ENCODE measurements at regions not wholly inside any gene's neighbourhood (a gene's known extent, or its start where the extent isn't known, plus 50 kb on each side); places are given as distances from the start of the nearest gene placed in this dataset.
A peak's percentile ranks its signal among the peaks of the same experiment; 100 is the strongest.
"Not testable (repeated sequence)": the region's sequence is repeated elsewhere in the genome, so short reads cannot be mapped to it uniquely, and the experiment has no call there.

DNA sequence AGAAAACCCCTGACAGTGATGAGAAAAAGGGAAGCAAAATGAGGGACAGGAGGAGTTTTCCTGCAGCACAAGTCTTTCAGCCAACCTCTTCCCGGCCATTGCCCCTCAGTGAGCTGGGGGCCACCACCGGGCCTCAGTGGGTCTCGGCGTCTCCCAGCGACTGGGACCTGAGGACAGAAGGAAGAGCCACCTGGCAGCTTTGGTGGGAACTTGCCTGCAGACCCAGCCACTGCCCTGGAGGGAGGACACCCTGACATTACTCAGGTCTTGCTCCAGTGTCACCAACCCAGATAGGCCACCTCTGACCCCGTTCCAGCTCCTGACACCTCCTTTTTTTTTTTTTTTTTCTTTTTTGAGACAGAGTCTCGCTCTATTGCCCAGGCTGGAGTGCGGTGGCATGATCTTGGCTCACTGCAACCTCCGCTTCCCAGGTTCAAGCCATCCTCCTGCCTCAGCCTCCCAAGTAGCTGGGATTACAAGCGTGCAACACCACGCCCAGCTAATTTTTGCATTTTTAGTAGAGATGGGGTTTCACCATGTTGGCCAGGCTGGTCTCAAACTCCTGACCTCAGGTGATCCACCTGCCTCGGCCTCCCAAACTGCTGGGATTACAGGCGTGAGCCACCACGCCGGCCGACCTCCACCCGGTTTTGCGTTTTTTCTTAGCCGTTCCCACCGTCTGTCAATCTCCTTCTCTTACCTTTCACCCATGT, 159.7 kb downstream of the ZFP36L2 start:
- DNase-seq (ENCODE audit: low spot score); in situ Hi-C loops (cut with HindIII; ENCODE audit: low sequenced_read_pairs): not testable (repeated sequence)

DNA sequence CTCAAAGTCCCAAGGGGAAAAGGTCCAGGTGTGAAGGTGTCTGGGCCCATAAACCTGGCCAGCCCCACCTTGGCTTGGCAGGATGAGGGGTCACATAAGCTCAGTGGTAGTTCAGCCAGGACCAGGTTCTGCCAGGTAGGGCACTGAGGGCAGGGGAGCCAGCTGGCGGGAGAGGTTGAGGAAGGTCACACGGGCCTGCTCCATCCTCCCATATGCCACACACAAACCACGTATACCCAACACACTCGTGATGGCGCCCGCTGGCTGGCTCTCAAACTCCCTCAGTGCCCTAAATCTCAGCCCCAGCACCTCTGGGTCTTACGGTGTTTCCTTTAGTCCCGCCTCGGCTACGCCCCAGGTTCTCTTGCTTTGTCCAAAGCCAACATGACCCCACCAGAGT, 160.5 kb downstream of the ZFP36L2 start:
- in situ Hi-C loops (cut with HindIII; ENCODE audit: low sequenced_read_pairs), result no loop called here
- DNase-seq (ENCODE audit: low spot score), result no peak

DNA sequence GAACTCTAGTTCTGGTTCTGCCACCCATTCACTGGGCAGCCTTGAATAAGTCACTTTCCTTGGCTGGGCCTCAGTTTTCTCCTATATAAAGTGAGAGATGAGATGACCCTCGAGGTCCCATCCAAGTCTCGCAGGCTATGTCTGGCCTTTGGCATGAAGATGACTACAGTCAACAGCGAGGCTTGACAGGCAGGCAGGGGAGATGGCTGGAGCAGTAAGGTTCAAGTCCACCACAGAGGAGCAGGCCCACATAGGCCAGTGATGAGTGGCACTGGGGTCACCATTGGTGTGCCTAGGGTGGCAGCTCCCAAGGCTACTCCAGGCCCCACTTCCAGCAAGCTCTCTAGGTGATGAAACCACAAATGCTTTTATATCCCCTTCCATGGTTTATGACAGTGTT, 161.4 kb downstream of the ZFP36L2 start:
- DNase-seq (ENCODE audit: low spot score), result no peak
- in situ Hi-C loops (cut with HindIII; ENCODE audit: low sequenced_read_pairs), result no loop called here

DNA sequence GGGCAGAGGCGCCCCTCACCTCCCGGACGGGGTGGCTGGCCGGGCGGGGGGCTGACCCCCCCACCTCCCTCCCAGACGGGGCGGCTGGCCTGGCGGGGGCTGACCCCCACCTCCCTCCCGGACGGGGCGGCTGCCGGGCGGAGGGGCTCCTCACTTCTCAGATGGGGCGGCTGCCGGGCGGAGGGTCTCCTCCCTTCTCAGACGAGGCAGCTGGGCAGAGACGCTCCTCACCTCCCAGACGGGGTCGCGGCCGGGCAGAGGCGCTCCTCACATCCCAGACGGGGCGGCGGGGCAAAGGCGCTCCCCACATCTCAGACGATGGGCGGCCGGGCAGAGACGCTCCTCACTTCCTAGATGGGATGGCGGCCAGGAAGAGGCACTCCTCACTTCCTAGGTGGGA, 163.3 kb downstream of the ZFP36L2 start:
- in situ Hi-C loops (cut with HindIII; ENCODE audit: low sequenced_read_pairs); DNase-seq (ENCODE audit: low spot score): not testable (repeated sequence)

DNA sequence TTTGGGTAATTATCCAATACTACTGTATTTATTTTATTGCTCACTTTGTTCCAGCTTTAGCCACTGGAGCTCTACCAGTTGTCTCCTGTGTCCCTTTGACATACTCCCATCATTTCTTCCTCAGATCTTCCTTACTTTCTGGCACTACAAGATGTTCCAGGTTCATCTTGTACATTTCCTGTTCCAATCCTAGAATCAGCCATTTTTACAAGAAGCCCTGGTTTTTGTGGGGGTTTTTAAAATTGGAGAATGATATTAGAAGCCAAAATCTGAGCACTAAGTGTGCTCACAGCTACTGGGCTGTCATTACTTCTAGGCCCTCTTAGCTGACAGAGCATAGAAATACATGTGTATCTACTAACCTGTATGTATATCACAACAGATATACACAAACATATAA, 164.3 kb downstream of the ZFP36L2 start:
- in situ Hi-C loops (cut with HindIII; ENCODE audit: low sequenced_read_pairs), result no loop called here
- no peak for DNase-seq (ENCODE audit: low spot score)

DNA sequence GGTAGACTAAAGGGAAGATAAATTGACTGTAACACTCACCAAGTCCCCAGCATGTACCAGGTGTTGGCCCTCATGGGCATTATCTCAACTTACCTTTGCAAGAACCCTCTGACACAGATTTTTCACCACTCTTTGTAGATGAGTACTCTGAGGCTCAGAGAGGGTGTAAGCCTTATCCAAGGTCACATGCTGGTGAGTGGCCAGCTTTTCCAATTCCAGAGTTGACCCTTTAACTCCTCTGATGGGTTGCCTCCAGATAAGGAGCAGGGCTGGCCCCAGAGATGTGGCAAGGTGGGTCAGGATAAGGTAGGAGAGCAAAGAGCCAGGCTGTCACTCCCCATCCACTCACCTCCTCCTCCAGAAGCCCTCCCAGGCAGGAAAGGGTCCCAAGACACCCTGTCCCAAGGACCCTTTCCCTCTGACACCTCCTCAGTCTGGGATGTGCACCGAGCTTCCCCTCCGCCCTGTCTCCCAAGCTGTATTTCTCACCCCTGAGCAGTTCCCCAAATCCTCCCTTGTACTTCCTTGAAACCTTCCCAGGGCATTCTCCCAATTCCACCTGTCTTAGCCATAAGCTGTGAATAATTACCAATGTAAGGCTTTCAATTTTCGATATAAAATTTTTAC, 165.9 kb downstream of the ZFP36L2 start:
- in situ Hi-C loops (cut with HindIII; ENCODE audit: low sequenced_read_pairs), result no loop called here
- DNase-seq (ENCODE audit: low spot score), result no peak

DNA sequence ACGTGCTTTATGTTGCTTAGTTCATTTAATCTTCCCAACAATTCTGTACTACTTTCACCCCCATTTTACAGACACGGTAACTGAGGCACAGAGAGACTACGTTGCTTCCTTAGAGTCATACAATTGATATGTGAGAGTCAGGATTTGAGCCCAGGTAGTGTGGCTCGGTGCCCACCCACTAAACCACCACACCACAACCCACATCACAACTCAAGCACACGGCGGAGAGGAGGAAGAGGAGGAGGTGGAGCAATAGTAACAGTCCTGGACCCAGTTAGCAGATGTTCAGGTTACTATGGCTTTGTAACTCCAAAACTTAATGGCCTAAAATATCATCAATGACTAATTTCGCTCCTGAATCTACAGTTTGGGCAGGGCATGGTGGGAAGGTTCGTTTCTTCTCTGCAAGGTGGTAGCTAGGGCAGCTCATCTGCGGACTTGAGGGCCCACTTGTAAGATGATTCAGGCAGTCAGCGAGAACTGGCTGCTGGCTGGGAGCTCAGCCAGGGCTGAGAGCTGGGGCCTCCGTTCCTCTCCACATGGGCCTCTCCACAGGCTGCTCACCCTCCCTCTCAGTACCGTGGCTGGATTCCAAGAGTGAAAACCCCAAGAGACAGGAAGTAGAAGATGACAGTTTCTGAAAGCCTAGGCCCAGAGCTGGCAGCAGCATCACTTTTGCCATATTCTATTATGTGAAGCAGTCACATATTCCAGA, 167.1 kb downstream of the ZFP36L2 start:
- in situ Hi-C loops (cut with HindIII; ENCODE audit: low sequenced_read_pairs), result no loop called here

DNA sequence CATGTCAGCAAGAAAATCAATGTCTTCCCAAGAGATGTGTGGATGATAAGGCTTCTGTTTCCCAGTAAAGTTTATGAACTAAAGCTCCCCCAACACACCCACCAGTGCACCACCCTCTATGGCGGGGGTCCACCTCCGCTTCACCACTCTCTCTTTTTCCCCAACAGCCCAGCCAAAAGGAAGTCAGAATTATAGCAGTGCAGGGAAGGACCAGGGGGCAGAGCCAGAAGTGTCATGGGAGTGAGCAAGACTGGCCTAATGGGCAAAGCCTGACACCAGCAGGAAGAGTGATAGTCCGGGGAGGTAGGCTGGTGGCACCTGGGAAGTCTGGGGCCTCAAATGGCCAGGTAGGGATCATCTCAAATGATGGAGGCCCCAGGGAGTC, 167.7 kb downstream of the ZFP36L2 start:
- no peak for DNase-seq (ENCODE audit: low spot score)
- in situ Hi-C loops (cut with HindIII; ENCODE audit: low sequenced_read_pairs), result no loop called here

More for the DNA sequence above, 167.1 kb downstream of the ZFP36L2 start:
- peak; percentile 53 for DNase-seq (ENCODE audit: low spot score)

DNA sequence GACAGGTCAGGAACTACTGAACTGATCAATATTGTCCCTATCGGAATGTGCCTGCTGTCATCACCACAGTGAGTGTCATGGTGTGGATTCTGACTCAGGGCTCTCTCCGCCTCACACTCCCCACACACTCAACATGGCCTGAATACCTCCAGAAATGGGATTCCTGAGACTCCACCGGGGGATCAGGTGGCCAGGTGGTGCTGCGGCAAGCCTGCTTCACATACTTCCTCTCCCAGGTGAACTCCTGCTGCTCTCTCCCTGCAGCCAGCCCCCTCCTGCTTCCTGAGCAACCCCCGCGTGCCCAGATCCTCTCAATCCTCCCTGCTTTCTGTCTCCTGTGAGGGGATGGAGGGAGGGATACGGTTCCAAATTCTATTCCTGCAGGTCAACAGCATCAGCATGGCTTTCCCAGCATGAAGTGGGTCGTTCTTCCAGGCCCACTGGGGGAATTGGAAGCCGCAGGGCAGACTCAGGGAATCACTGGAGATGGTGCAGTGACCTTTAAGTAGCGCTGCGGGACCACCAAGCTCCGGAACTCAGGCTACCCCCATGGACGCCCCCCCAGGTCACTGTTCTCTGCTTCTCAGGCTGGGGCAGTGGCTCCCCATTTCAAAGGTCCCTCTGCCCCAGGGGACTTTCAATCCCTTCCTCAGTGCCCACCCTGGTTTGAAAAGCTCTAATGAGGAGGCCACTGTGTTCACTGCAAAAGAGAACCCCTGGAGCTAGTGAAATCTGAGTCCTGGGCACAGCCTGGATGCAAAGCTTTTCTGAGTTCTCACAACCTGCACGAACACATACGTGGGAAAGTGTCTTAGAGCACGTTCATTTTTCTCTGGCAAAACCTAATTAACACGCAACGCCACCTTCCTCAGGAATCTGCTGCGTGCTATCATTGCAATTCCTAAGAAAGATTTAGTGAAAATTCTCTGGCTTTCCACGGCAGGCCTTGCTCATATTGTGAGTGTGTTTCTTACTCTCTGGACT, 168.4 kb downstream of the ZFP36L2 start:
- in situ Hi-C loops (cut with HindIII; ENCODE audit: low sequenced_read_pairs), result no loop called here
- peak; percentile 66 for DNase-seq (ENCODE audit: low spot score)

DNA sequence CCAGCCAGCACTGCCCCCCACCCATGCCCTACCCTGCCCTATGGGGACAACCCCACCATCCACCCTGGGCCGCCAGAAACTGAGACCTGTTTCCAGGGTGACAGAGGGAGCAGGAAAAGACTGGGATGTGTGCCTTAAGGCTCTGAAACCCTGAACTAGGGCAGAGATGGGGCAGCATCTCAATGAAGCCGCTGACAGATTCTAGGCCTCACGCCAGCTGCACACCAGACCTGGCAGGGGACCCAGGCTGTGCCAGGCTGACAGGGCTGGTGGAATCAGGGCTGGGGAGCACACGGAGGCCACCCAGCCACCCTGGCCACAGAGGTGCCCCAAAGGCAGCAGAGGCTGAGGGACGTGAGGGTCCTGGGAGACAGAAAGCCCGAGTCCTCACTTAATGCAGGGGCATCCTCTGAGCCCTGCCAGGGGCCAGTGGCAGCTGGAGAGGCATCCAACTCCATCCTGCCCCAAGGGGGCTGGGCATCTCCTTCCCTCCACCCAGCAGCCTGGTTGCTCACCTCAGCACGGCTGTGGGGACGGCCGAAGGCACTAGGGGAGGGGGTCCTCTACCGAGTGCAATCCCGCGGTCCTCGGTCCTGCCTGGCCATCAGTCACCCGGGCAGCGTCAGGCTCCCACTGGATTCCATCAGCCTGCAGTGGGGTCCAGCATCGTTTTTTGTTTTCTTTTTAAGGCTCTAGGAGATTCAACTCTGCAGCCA, 169.2 kb downstream of the ZFP36L2 start:
- in situ Hi-C loops (cut with HindIII; ENCODE audit: low sequenced_read_pairs), result no loop called here
- peak; percentile 92 for DNase-seq (ENCODE audit: low spot score)

DNA sequence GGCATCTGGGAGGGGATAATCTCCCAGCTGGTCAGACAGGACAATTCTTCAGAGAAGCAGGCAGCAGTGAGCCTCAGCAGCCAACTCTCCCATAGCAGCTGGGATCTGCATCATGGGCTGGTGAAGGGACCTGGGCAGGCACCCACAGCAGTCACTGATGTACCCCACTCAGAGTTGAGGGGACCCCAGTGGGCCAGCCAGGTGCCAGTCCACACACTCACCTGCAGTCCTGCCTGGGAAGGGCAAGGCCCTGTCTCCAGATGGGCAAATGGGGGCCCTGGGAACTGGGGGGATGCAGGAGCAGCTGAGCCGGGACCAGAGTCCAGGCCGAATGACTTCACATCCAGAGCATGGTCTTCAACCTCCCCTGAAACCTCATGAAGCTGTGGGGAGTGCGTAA, 170.4 kb downstream of the ZFP36L2 start:
- in situ Hi-C loops (cut with HindIII; ENCODE audit: low sequenced_read_pairs), result no loop called here

DNA sequence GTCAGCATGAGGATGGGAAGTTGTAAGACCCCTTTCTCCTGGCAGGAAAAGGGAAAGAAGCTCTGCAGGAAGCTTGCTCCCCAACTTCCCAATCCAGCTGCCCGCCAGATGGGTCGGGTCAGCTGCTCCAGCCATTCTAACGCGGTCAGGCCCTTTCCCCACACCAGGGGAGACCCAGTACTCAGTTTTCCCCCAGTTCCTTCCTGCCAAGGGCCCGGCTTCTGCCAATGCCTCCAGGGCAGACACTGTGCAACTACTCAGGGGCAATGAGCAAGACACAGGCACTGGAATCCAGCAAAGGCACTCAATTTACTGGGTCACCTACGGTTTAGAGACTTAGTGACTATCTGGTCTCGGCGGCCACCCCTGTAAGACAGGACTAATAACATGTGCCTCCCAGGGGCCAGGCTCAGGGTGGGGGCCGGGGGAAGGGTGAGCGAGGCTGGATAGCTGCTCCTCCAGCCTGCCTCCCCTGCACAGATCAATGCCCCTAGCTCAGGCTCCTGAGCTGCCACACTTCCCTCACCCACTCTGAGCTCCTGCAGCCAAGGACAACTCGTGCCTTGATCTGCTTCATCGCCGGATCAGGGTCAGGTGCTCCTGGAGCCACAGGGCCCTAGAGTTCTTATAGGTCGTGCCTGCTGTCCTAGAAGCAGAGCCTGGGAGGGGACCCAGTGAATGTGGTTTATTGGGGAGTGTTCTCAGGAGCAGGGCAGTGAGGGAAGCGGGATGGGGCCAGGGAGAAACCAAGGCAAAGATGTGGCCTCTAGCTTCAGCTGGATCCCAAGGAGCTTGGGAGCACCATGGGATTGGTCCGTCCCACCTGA, 171.1 kb downstream of the ZFP36L2 start:
- in situ Hi-C loops (cut with HindIII; ENCODE audit: low sequenced_read_pairs), result no loop called here
- DNase-seq (ENCODE audit: low spot score), result no peak

More for the DNA sequence above, 170.4 kb downstream of the ZFP36L2 start:
- no peak for DNase-seq (ENCODE audit: low spot score)

DNA sequence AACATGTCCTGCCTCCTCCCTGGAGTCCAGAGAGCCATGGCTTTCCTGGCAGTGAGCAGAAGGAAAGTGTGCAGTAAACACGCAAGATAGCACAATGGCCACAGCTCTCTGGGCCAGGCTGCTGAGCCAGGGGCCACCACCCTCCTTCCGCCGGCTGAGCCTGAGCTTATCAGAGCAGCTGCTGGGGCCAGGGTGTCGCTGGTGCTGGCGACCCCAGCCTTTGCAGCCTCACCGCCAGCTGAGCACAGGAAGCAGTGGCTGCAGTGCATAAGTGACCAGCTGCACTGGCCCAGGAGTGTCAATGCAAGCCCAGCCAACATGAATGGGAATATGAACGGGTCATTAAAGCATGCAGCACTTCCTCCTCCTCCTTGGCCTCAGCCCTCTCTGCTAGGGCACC, 172.0 kb downstream of the ZFP36L2 start:
- in situ Hi-C loops (cut with HindIII; ENCODE audit: low sequenced_read_pairs), result no loop called here
- DNase-seq (ENCODE audit: low spot score), result no peak

DNA sequence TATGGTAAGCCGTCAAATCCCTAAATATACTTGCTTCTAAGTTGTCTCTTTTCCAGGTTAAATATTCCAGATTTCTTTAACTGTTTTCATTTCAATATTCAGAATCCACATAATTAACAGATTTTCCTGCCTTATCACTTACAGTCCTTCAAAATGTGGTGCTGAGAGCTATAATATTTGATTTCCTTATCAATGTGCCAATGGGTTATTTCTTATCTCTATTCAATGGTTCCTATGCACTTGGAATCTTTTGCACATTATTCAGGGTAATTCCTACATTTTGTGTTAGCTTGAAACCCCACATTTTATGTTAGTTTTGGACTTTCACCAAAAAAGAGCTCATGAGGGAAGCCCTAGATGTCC, 173.5 kb downstream of the ZFP36L2 start:
- in situ Hi-C loops (cut with HindIII; ENCODE audit: low sequenced_read_pairs), result no loop called here
- no peak for DNase-seq (ENCODE audit: low spot score)

DNA sequence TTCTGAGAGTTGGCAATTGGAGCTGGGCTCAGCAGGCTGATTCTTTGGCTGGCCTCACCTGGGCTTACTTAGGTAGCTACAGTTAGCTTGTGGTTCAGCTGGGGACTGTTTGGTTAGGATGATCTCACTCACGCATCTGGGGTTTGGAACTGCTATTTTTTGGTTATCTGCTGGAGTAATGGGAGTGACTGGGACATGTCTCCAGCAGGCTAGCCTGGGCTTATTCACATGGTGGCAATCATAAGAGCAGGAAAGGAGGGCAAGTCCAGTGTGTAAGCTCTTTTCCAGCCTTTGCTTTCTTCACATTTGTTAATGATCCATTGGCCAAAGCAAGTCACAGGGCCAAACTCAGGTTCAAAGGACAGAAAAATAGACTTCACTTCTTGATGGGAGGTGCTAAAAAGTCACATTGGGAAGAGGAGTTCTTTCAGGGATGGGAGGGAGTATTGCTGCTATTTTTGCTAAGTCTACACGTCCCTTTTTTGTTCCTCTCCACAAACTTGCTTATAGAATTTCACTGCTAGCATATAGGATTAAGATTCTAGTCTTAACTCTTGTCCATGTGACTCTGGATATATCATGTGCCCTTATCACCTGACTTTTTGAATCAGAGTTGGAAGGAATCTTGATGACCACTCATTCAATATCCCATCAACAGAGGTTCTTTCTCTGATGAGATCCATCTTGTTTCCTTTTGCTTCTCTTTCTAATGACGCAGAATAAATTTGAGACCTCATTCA, 174.0 kb downstream of the ZFP36L2 start:
- in situ Hi-C loops (cut with HindIII; ENCODE audit: low sequenced_read_pairs), result no loop called here

DNA sequence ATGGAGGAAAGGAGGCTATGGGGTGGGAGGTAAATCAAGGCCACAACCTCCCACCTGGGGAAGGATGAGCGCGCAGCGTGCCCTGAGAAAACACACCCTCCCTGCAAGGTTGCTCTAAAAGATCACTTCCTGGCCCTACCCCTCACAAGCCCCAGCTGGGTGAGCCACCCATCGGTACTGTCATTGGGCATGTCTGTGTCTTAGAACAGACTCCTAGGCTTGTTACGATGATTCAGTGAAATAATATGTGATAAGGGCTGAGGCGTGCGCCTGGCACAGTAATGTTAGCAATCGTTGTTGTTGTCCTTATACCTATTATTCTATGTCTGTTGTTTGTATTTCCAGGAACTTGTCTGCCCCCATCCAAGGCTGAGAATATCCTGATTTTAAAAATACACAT, 175.1 kb downstream of the ZFP36L2 start:
- DNase-seq (ENCODE audit: low spot score), result no peak
- in situ Hi-C loops (cut with HindIII; ENCODE audit: low sequenced_read_pairs), result no loop called here

More for the DNA sequence above, 174.0 kb downstream of the ZFP36L2 start:
- DNase-seq (ENCODE audit: low spot score), result no peak

DNA sequence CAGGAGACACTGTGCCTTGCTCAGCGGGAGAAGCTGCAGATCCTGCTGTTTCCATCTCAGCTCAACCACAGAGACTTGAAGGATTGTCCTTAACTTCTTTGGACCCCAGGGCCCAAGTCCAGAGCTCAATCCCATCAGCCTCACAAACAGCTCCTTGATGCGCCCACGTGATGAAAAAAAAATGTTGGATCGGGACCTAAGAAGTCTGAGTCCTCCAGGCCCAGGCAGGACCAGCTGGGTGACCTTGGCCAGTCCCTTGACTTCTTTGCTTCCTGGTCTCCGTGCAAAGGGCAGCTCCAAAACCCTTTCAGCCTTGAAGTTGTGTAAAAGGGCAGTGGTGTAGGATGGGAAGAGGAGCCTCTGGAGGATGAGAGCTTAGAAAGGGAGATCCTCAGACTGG, 175.5 kb downstream of the ZFP36L2 start:
- in situ Hi-C loops (cut with HindIII; ENCODE audit: low sequenced_read_pairs), result no loop called here
- DNase-seq (ENCODE audit: low spot score), result no peak
